ENCODE measurements at regions not wholly inside any gene's neighbourhood (a gene's known extent, or its start where the extent isn't known, plus 50 kb on each side); places are given as distances from the start of the nearest gene placed in this dataset.

DNA sequence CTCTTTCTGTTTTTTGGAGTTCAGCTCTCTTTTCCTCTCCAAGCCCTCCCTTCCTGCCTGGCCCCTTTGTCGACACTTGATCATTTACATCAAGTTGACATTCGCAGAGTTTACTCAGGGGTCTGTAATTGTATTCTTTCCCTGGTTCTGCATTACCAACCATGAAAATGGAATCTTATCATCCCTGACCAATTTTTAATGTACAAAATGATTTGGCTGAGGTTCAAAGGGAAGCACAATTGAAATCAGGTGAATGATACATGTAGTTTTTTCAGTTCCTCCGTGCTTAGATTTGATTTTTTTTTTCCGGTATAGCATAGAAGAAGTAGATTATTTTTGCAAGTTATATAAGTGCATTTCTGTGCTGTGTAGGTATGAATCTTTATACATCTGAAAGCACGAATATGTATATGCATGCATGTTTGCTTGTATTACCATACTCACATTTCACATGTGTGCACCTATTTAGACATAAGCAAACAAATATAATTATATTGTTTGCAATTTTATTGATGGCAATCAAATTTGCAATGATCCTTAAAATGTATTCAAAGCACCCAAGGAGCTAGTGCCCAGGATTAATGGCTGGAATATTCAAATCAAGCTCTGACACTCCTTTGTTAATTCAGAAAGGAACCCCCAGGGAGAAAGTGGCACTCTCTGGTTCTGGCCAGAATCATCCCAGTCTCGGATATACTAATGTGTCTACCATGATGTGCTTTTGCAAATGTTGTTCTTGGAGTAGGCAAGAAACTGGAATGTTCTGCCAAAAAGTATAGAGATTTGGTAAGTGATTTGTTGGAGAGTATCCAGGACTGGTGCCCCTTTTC is 189.3 kb downstream of the VRK1 start:
- TF ChIP-seq, protein P1, sequence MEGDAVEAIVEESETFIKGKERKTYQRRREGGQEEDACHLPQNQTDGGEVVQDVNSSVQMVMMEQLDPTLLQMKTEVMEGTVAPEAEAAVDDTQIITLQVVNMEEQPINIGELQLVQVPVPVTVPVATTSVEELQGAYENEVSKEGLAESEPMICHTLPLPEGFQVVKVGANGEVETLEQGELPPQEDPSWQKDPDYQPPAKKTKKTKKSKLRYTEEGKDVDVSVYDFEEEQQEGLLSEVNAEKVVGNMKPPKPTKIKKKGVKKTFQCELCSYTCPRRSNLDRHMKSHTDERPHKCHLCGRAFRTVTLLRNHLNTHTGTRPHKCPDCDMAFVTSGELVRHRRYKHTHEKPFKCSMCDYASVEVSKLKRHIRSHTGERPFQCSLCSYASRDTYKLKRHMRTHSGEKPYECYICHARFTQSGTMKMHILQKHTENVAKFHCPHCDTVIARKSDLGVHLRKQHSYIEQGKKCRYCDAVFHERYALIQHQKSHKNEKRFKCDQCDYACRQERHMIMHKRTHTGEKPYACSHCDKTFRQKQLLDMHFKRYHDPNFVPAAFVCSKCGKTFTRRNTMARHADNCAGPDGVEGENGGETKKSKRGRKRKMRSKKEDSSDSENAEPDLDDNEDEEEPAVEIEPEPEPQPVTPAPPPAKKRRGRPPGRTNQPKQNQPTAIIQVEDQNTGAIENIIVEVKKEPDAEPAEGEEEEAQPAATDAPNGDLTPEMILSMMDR (IDR thresholded peaks at IDR 0.05; ENCODE audit: insufficient read depth, low read depth, low read length), result no peak
- no peak for TF ChIP-seq EZH2 (IDR thresholded peaks at IDR 0.05; ENCODE audit: insufficient read depth, low read length)

Data from astrocyte (in vitro differentiated cells and primary cell).